HG02623 (cell line): ENCODE measurements at regions not wholly inside any gene's neighbourhood (a gene's known extent, or its start where the extent isn't known, plus 50 kb on each side); places are given as distances from the start of the nearest gene placed in this dataset.

Experiments used
- ATAC-seq: cut with Tn5 transposase; IDR thresholded peaks from one replicate; pipeline ENCODE4 v1.9.1; 2021; ENCODE audit warnings: moderate library complexity; ENCODE audit not compliant: unreplicated experiment

DNA sequence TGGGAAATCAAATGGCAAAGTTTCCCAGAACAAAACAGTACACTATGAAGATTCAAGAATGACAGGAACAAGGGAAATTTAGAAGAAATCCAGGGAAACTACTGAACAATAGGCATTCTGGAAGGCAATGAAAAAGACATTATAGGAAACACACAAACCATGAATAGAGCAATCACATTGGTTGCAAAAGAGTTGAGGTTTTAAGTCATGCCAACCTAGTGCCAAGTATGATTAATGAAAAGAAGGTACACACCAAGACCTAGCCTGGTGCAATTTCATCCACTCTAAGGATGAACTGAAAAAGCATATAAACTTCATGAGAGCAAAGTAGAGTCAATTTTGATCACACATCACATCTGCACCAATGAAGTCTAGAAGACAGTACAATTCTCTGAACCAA, 326.9 kb downstream of the PDHA2 start:
- ATAC-seq = no peak

- ATAC-seq = no peak
Measured at GRCh38 chr4:96170198-96170597, 330.3 kb downstream of the PDHA2 start.

- ATAC-seq = no peak
Measured at GRCh38 chr4:96173756-96174155, 333.9 kb downstream of the PDHA2 start.

DNA sequence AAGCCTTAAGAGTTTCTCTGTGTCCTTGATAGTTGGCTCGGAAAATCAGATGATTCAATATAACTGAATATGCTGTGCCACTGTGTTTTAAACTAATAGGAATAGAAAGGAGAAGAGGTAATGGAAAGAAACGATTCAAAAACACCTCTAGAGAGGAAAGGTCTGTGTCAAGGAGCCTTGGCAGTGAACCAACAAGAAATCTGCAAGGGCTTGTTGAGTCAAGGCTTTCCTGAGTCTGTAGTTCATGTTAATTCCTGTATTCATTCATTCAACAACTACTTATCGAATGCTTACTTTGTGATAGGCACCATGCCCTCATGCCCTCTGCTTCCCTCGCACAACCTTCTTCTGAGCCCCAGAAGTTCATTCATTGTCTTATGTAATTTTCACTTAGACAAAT, 336.0 kb downstream of the PDHA2 start:
- no peak for ATAC-seq

DNA sequence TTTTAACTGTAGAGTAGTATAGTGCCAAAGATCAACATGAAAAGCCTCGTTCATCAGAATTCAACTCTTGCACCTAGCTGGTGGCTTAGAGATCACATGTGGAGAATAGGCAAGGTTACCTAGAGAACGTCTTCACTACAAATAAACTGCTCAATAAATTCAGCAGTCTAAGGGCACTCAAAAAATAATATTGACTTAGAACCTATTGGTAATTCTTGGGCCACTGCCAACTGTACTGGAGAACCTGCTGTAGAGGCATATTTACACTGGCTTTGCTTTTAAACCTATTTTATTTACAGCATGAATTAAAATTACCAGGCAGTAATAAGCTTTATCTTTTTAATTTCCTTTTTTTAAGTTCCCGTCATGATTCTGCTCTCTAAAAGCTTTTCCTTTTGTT, 343.7 kb downstream of the PDHA2 start:
- ATAC-seq = no peak

DNA sequence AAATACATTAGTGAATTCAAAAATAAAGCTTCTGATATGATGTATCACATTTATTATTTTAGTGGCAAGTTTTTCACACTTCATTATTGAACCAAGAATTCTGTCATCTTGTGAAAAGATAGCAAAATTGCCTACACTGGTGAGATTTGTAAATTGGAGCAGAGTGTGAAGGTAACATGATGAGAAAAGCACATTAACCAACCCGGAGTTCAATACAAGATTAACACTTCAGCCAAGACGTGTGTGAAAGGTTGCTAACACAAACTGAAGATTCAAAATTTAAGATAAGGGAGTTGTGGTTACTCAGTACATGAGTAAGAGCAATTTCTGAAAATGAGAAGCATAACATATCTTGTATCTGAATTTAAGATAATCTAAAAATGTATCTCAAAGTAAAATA, 346.7 kb downstream of the PDHA2 start:
- no peak for ATAC-seq

- no peak for ATAC-seq
Measured at GRCh38 chr4:96189761-96190160, 349.9 kb downstream of the PDHA2 start.

GRCh38 chr4:96193061-96193460, 353.2 kb downstream of the PDHA2 start:
- ATAC-seq = no peak

- no peak for ATAC-seq
Measured at GRCh38 chr4:96194993-96195392, 355.1 kb downstream of the PDHA2 start.

GRCh38 chr4:96205143-96205936, 365.4 kb downstream of the PDHA2 start:
- ATAC-seq = no peak

- no peak for ATAC-seq
Measured at GRCh38 chr4:96227515-96227914, 387.6 kb downstream of the PDHA2 start.

DNA sequence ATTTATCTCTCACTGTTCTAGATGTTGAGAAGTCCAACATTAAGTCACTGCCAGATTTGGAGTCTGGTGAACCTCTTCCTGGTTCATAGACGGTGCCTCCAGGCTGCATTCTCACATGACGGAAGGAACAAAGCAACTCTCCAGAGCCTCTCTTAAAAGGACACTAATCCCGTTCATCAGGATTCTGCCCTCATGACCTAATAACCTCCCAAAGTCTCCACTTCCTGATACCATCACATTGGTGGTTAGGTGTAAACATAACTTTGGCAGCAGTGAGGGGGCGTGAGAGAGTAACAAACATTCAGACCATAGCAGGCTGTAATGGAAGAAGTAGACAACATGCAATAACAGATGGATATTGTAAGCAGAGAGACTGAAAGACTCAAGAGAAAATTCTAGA, 388.6 kb downstream of the PDHA2 start:
- ATAC-seq = no peak

DNA sequence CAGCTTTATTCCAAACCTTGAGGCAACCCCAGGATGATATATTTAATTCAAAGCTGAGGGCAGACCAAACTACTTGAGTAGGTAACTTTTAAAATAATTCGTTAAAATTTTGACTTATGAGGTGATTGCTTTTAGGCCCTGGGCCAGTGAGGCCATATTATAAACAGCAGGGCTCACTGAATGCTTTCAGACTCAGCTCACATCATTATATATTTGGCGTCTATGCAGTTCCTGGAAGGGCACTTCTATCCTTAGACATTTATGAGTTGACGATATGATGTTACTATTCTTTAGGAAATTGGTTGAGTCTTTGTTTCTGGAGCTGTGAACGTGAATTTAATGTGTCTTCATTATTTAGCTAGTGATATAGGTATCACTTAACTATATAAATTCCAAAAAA, 400.1 kb downstream of the PDHA2 start:
- no peak for ATAC-seq

- ATAC-seq = no peak
Measured at GRCh38 chr4:96241819-96242218, 401.9 kb downstream of the PDHA2 start.

DNA sequence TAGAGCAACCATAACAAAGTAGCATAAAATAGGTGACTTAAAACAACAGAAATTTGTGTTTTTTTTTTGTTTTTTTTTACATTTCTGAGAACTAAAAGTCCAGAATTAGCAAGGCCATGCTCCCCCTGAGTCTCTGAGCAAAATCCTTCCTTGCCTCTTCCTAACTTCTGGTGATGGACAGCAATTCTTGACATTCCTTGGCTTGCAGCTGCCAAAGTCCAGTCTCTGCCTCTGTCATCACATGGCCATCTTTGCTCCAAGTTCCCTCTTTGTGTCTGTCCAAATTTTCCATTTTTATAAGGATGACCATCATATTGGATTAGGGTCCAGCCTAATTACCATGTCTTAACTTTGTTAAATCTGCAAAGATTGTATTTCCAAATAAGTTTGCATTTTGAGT, 407.2 kb downstream of the PDHA2 start:
- no peak for ATAC-seq

GRCh38 chr4:96248225-96248624, 408.3 kb downstream of the PDHA2 start:
- no peak for ATAC-seq

GRCh38 chr4:96260064-96260682, 420.3 kb downstream of the PDHA2 start:
- ATAC-seq = no peak

- ATAC-seq = no peak
Measured at GRCh38 chr4:96262057-96262456, 422.2 kb downstream of the PDHA2 start.

DNA sequence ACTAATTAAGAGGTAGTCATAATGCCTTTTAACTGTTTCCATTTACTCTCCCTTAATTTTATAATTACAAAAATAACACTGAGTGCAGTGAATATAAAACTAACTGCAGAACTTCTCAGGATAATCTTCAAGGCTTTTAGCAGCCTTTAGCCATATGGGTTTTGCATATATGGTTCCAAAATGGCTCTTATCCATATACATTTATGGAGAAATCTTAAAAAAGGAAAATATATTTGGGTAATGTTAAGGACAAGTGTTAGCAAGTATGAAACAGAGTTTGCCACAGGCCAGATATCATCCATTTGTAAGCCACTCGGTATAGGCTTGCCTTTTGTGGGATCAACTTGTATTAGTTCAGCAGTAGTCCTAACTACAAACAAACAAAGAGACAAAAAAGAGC, 423.4 kb downstream of the PDHA2 start:
- no peak for ATAC-seq

DNA sequence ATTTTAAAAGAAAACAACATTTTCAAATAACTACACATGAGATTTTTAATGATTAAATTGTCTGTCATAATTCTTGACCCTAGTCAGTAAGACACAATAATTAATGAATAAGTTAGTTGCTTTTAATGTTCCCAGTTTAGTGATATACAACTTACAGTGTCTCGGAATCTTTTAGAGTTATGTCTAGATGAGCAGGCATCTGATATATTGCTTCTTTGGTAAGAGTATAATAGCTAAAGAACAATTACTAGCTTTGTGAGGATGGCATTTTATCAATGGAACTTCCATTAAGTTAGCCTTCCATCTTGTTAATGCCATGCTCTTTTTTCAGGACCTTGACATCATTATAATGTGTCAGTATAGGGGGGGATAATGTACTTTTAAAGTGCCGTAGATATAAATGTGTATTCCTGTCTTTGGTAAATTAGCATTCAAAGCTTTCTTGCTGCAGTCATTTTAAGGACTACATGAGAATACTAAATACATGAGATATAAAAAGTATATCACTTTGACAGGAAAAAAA, 425.1 kb downstream of the PDHA2 start:
- no peak for ATAC-seq

GRCh38 chr4:96293806-96294205, 453.9 kb downstream of the PDHA2 start:
- no peak for ATAC-seq

- ATAC-seq = no peak
Measured at GRCh38 chr4:96295143-96295741, 455.3 kb downstream of the PDHA2 start.
